MM.1S (cell line): ENCODE measurements at regions not wholly inside any gene's neighbourhood (a gene's known extent, or its start where the extent isn't known, plus 50 kb on each side); places are given as distances from the start of the nearest gene placed in this dataset.

Experiments used
- CTCF ChIP-seq: fragments of 300-600 bp; sonication (generic); IDR thresholded peaks from 2 replicates; pipeline ENCODE4 v1.5.1; 2016; ENCODE audit warnings: antibody characterized with exemption, low read length, mixed read lengths
- EZH2 ChIP-seq: fragments of 300-600 bp; sonication (generic); optimal IDR thresholded peaks from 2 replicates; pipeline ENCODE3; 2017; ENCODE audit warnings: low read depth, mild to moderate bottlenecking, antibody characterized with exemption, low read length, mixed read lengths

- TF ChIP-seq CTCF (no peak), EZH2 (no peak)
These were observed 549.2 kb upstream of the CDH11 start for GRCh38 chr16:65671071-65671470.
